Neural cell (in vitro differentiated cells): ENCODE measurements at regions not wholly inside any gene's neighbourhood (a gene's known extent, or its start where the extent isn't known, plus 50 kb on each side); places are given as distances from the start of the nearest gene placed in this dataset.

ENCODE experiments used
- small RNA-seq, 3 experiments: library from RNA; depleted of rRNA; stranded (forward); fragments of <200 nt; gene quantifications; one replicate each; pipeline ENCODE3, GENCODE V24; 2012

Small RNA genes lying in the stretch of these regions (small RNA-seq; reads per million reads assigned to genes)
- gene AC007012.1 (0 reads per million in 3 experiments), gene MIR8065 (0 reads per million in 3 experiments), gene RNU6-328P (0 reads per million in 3 experiments), gene RNU6-457P (0 reads per million in 3 experiments), gene RNU7-99P (0 reads per million in 3 experiments), gene SNRPCP20 (0 reads per million in 3 experiments)
